Ascending aorta (tissue), 2 donors: ENCODE measurements at regions not wholly inside any gene's neighbourhood (a gene's known extent, or its start where the extent isn't known, plus 50 kb on each side); places are given as distances from the start of the nearest gene placed in this dataset.
"Not testable (repeated sequence)": the region's sequence is repeated elsewhere in the genome, so short reads cannot be mapped to it uniquely, and the experiment has no call there.

Experiments
- DNase-seq, 2 donors: peaks; one replicate each; pipeline ENCODE4 v3.0.0-alpha.2; 2019; ENCODE audit warnings: low spot score in 2 of 2
- H3K27ac ChIP-seq, 2 donors: fragments of 200-600 bp; sonication (generic); one replicate each; pipeline ENCODE4 v1.5.1; 2016 to 2017; ENCODE audit warnings: mild to moderate bottlenecking in 1 of 2
- H3K27me3 ChIP-seq: fragments of 200-600 bp; sonication (generic); one replicate; pipeline ENCODE4 v1.5.1; 2017
- H3K36me3 ChIP-seq, 2 donors: fragments of 200-600 bp; sonication (generic); one replicate each; pipeline ENCODE4 v1.5.1; 2016
- H3K4me1 ChIP-seq, 2 donors: fragments of 200-600 bp; sonication (generic); one replicate each; pipeline ENCODE4 v1.5.1; 2016 to 2017; ENCODE audit warnings: mild to moderate bottlenecking in 1 of 2
- H3K4me3 ChIP-seq, 2 donors: fragments of 200-600 bp; sonication (generic); one replicate each; pipeline ENCODE4 v1.5.1; 2016 to 2017; ENCODE audit warnings: mild to moderate bottlenecking in 1 of 2
- H3K9me3 ChIP-seq, 2 donors: fragments of 200-600 bp; sonication (generic); one replicate each; pipeline ENCODE4 v1.5.1; 2016
- CTCF ChIP-seq, 3 experiments: fragments of 200-600 bp in 2 of 3; fragments of 450-650 bp in 1 of 3; sonication (generic) in 2 of 3; IDR thresholded peaks; one replicate each; pipeline ENCODE4 v1.5.1; 2016 to 2019; ENCODE audit warnings: antibody characterized with exemption in 3 of 3, mild to moderate bottlenecking in 1 of 3, moderate library complexity in 1 of 3
- intact Hi-C: fragments of 100-400 bp; cut with DNase I; formaldehyde crosslinking; loops from one replicate; pipeline ENCODE4 v1.15.1; 2023

- TF ChIP-seq CTCF (IDR thresholded peaks at IDR 0.05) = no peak
- no peaks in the 10 kb centered on the region for H3K4me1 ChIP-seq
- H3K36me3 ChIP-seq = no peaks in the 10 kb centered on the region
- DNase-seq = no peak
- H3K27ac ChIP-seq = no peak overlapping the region
- H3K27me3 ChIP-seq = no peaks in the 10 kb centered on the region
- H3K9me3 ChIP-seq = no peaks in the 10 kb centered on the region
- intact Hi-C loops = no loop called here
- no peak overlapping the region for H3K4me3 ChIP-seq
These were observed 104.9 kb downstream of the CEP44 start for GRCh38 chr4:174388461-174389145.

- intact Hi-C loops = loop anchor here (1.0 kb wide), 1 partner anchor 38 kb away; no protein-coding TSS in a partner anchor
- DNase-seq = no peak
- Histone ChIP-seq H3K27ac (no peak overlapping the region), H3K4me3 (no peak overlapping the region), H3K27me3 (no peaks in the 10 kb centered on the region), H3K9me3 (no peaks in the 10 kb centered on the region), H3K36me3 (no peaks in the 10 kb centered on the region), H3K4me1 (no peaks in the 10 kb centered on the region)
- TF ChIP-seq CTCF (IDR thresholded peaks at IDR 0.05) = no peak
These were observed 104.0 kb downstream of the CEP44 start for GRCh38 chr4:174387721-174388120.

- no peak overlapping the region for H3K4me3 ChIP-seq
- intact Hi-C loops = loop anchor here (1.0 kb wide), 1 partner anchor 38 kb away; no protein-coding TSS in a partner anchor
- no peak overlapping the region for H3K27ac ChIP-seq
These were observed 103.4 kb downstream of the CEP44 start for GRCh38 chr4:174387143-174387542.

GRCh38 chr4:174383783-174384182 lies 100.1 kb downstream of the CEP44 start:
- Histone ChIP-seq H3K4me1 (no peaks in the 10 kb centered on the region), H3K27ac (no peak overlapping the region), H3K27me3 (no peaks in the 10 kb centered on the region), H3K4me3 (no peak overlapping the region), H3K36me3 (no peaks in the 10 kb centered on the region), H3K9me3 (no peaks in the 10 kb centered on the region)
- no peak for DNase-seq
- TF ChIP-seq CTCF (IDR thresholded peaks at IDR 0.05) = no peak
- intact Hi-C loops = no loop called here

More at GRCh38 chr4:174387143-174387542, 103.4 kb downstream of the CEP44 start:
- no peaks in the 10 kb centered on the region for H3K9me3 ChIP-seq
- H3K4me1 ChIP-seq = no peaks in the 10 kb centered on the region
- no peak for TF ChIP-seq CTCF (IDR thresholded peaks at IDR 0.05)
- no peaks in the 10 kb centered on the region for H3K27me3 ChIP-seq
- H3K36me3 ChIP-seq = no peaks in the 10 kb centered on the region
- no peak for DNase-seq

GRCh38 chr4:174382938-174383605 lies 99.4 kb downstream of the CEP44 start:
- H3K27me3 ChIP-seq, H3K36me3 ChIP-seq, intact Hi-C loops, H3K4me1 ChIP-seq, DNase-seq, H3K9me3 ChIP-seq, H3K27ac ChIP-seq, H3K4me3 ChIP-seq: not testable (repeated sequence)
